PFSK-1 (cell line): ENCODE measurements at regions not wholly inside any gene's neighbourhood (a gene's known extent, or its start where the extent isn't known, plus 50 kb on each side); places are given as distances from the start of the nearest gene placed in this dataset.

Source experiments
- POLR2AphosphoS5 ChIP-seq: IDR thresholded peaks from 2 replicates; pipeline ENCODE4 v1.6.1; 2012; ENCODE audit warnings: low read depth, mild to moderate bottlenecking, control low read depth, low read length, moderate library complexity
- TF ChIP-seq, protein P1 (sequence below), 2 experiments: IDR thresholded peaks; 2 replicates each; pipeline versions ENCODE4 v1.6.1 to v1.8.0; 2011 to 2012; ENCODE audit warnings: low read depth in 2 of 2, low read length in 2 of 2, control low read depth in 1 of 2, inconsistent platforms in 1 of 2, mild to moderate bottlenecking in 1 of 2, moderate library complexity in 1 of 2; ENCODE audit not compliant: insufficient read depth in 1 of 2

DNA sequence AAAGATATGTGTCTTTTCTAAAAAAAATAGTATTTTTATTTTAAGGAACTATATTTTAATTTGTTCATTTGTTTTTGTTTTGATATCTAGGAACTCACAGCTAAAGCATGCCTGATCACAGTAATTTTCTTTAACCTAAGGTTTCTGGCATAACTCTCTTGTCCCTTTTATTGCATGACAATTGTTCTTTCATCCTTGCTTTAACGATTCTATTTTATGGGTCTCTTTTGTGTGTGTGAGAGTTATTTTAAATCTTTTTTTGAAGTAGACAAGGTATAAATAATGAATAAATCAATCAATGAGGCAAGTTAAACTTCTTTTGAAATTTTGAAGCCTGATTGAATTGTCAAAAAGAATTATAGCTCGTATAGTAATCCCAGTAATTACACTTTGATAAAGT is 747.8 kb upstream of the GOLIM4 start:
- TF ChIP-seq POLR2AphosphoS5, result no peak
- TF ChIP-seq, protein P1, sequence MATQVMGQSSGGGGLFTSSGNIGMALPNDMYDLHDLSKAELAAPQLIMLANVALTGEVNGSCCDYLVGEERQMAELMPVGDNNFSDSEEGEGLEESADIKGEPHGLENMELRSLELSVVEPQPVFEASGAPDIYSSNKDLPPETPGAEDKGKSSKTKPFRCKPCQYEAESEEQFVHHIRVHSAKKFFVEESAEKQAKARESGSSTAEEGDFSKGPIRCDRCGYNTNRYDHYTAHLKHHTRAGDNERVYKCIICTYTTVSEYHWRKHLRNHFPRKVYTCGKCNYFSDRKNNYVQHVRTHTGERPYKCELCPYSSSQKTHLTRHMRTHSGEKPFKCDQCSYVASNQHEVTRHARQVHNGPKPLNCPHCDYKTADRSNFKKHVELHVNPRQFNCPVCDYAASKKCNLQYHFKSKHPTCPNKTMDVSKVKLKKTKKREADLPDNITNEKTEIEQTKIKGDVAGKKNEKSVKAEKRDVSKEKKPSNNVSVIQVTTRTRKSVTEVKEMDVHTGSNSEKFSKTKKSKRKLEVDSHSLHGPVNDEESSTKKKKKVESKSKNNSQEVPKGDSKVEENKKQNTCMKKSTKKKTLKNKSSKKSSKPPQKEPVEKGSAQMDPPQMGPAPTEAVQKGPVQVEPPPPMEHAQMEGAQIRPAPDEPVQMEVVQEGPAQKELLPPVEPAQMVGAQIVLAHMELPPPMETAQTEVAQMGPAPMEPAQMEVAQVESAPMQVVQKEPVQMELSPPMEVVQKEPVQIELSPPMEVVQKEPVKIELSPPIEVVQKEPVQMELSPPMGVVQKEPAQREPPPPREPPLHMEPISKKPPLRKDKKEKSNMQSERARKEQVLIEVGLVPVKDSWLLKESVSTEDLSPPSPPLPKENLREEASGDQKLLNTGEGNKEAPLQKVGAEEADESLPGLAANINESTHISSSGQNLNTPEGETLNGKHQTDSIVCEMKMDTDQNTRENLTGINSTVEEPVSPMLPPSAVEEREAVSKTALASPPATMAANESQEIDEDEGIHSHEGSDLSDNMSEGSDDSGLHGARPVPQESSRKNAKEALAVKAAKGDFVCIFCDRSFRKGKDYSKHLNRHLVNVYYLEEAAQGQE (IDR thresholded peaks at IDR 0.05; ENCODE audit: insufficient read depth in 1 of 2, low read depth in 2 of 2, low read length in 2 of 2), result no peak
